K562 (cell line): ENCODE measurements at regions not wholly inside any gene's neighbourhood (a gene's known extent, or its start where the extent isn't known, plus 50 kb on each side); places are given as distances from the start of the nearest gene placed in this dataset.

Experiments
- ATAC-seq: fragments of 200-7000 bp; cut with Tn5 transposase; 3 replicates; pipeline ENCODE4 v1.9.1; 2020; ENCODE audit warnings: moderate library complexity
- BruUV-seq: library from RNA; stranded (reverse); fragments of 400-500 nt; replicated peaks from 2 replicates; lab custom pipeline; 2021; lab: Mats Ljungman, UMichigan
- CTCF ChIA-PET: fragments of 300-600 bp; formaldehyde crosslinking; extraction: SDS; loops from one replicate; lab custom pipeline; 2021; ENCODE audit warnings: low intra/inter-chr PET ratio; lab: Yijun Ruan, JAX
- POLR2A ChIA-PET: fragments of 300-600, 350-650 bp; sonication (Branson Sonifier 250); formaldehyde crosslinking; extraction: SDS; loops from one replicate; lab custom pipeline; 2021; ENCODE audit warnings: antibody characterized with exemption, inconsistent platforms; lab: Yijun Ruan, JAX
- DNase-seq, 4 experiments: peaks; one replicate each; pipeline versions ENCODE4 v3.0.0 to v3.0.0-alpha.2; 2011 to 2018; ENCODE audit warnings: low spot score in 3 of 4, mixed read lengths in 3 of 4; ENCODE audit errors: extremely low read depth in 1 of 4
- FAIRE-seq: peaks from 2 replicates; lab custom pipeline; 2011; peaks lifted over from hg19 to GRCh38; lab: Jason Lieb, UNC
- H2AFZ ChIP-seq: 2 replicates; pipeline ENCODE4 v1.6.0; 2011; ENCODE audit warnings: low read depth, low read length, control low read depth, inconsistent platforms
- H3K27ac ChIP-seq: fragments of 200-600 bp; 3 replicates; pipeline ENCODE4 v1.8.0; 2011; ENCODE audit warnings: low read depth, mild to moderate bottlenecking, control low read depth, inconsistent platforms, low read length, moderate library complexity, mixed read lengths; ENCODE audit errors: extremely low read depth
- H3K27me3 ChIP-seq, 2 experiments: fragments of 300-600 bp in 1 of 2; 2 replicates in 1 of 2; 3 replicates in 1 of 2; pipeline versions ENCODE4 v1.6.0 to v1.8.0; 2011; ENCODE audit warnings: inconsistent platforms in 2 of 2, low read length in 2 of 2, mild to moderate bottlenecking in 1 of 2, mixed read lengths in 1 of 2, moderate library complexity in 1 of 2; ENCODE audit not compliant: control insufficient read depth in 2 of 2, insufficient read depth in 2 of 2
- H3K36me3 ChIP-seq: fragments of 300-600 bp; 3 replicates; pipeline ENCODE4 v1.8.0; 2011; ENCODE audit warnings: mild to moderate bottlenecking, low read length, inconsistent platforms; ENCODE audit not compliant: control insufficient read depth, insufficient read depth
- H3K4me1 ChIP-seq, 2 experiments: fragments of 200-600 bp in 1 of 2; replicated peaks in 1 of 2; 2 replicates in 1 of 2; 3 replicates in 1 of 2; pipeline versions ENCODE4 v1.5.1 to v1.8.0; 2011; ENCODE audit warnings: inconsistent platforms in 2 of 2, low read length in 2 of 2, mild to moderate bottlenecking in 1 of 2, mixed read lengths in 1 of 2, moderate library complexity in 1 of 2; ENCODE audit not compliant: control insufficient read depth in 2 of 2, insufficient read depth in 2 of 2
- H3K4me2 ChIP-seq: 2 replicates; pipeline ENCODE4 v1.6.1; 2011; ENCODE audit warnings: low read length, control low read depth, inconsistent platforms, mixed read lengths; ENCODE audit not compliant: insufficient read depth
- H3K4me3 ChIP-seq: fragments of 200-600 bp; sonication (generic), shearing (Covaris generic); 2 replicates; pipeline ENCODE4 v1.5.1; 2016; ENCODE audit warnings: control low read depth, inconsistent platforms
- H3K79me2 ChIP-seq: fragments of 200-600 bp; 3 replicates; pipeline ENCODE4 v1.8.0; 2011; ENCODE audit warnings: low read length, inconsistent platforms; ENCODE audit not compliant: control insufficient read depth, insufficient read depth
- H3K9ac ChIP-seq, 2 experiments: 2 replicates each; pipeline versions ENCODE4 v1.6.0 to v1.6.1; 2011; ENCODE audit warnings: low read depth in 2 of 2, low read length in 2 of 2, control low read depth in 1 of 2, inconsistent platforms in 1 of 2, mild to moderate bottlenecking in 1 of 2, mixed read lengths in 1 of 2; ENCODE audit not compliant: insufficient read depth in 1 of 2
- H3K9me1 ChIP-seq: one replicate; pipeline ENCODE4 v1.6.0; 2011; ENCODE audit warnings: inconsistent platforms, mild to moderate bottlenecking, low read length, moderate library complexity; ENCODE audit not compliant: control insufficient read depth, insufficient read depth
- H3K9me3 ChIP-seq: replicated peaks from 2 replicates; pipeline ENCODE4 v1.5.1; 2011; ENCODE audit warnings: low read depth, low read length, inconsistent platforms; ENCODE audit not compliant: control insufficient read depth, insufficient read depth
- H4K20me1 ChIP-seq: replicated peaks from 2 replicates; pipeline ENCODE4 v1.6.1; 2011; ENCODE audit warnings: low read length, inconsistent platforms, mixed read lengths; ENCODE audit not compliant: control insufficient read depth, insufficient read depth
- C11orf30 ChIP-seq: fragments of 450-650 bp; IDR thresholded peaks from 2 replicates; pipeline ENCODE4 v1.6.1; 2016; ENCODE audit warnings: low read depth, mild to moderate bottlenecking
- CBX2 ChIP-seq: fragments of 200-600 bp; sonication (generic); IDR thresholded peaks from one replicate; pipeline ENCODE4 v1.6.1; 2012; ENCODE audit warnings: mild to moderate bottlenecking, low read length, inconsistent platforms; ENCODE audit not compliant: insufficient read depth, poor library complexity, severe bottlenecking
- CEBPZ ChIP-seq: fragments of 150-350 bp; IDR thresholded peaks from 2 replicates; pipeline ENCODE4 v1.6.1; 2014; ENCODE audit warnings: low read depth, mild to moderate bottlenecking, low read length, borderline replicate concordance
- CGGBP1 ChIP-seq: fragments of 250-450 bp; sonication (Bioruptor Pico); IDR thresholded peaks from 2 replicates; pipeline ENCODE4 v1.9.0; 2021; ENCODE audit warnings: mild to moderate bottlenecking
- ELK1 ChIP-seq: sonication (generic); formaldehyde crosslinking; IDR thresholded peaks from 2 replicates; pipeline ENCODE4 v1.8.1; 2022; ENCODE audit warnings: missing genetic modification reagents
- IRF9 ChIP-seq: fragments of 450-650 bp; IDR thresholded peaks from 2 replicates; pipeline ENCODE4 v1.6.1; 2016; ENCODE audit warnings: missing biosample characterization, missing genetic modification characterization
- MAFF ChIP-seq: IDR thresholded peaks from 2 replicates; pipeline ENCODE4 v1.6.1; 2012; ENCODE audit warnings: low read length, improper control_type of control experiment
- MAFG ChIP-seq: fragments of 450-650 bp; conservative IDR thresholded peaks from 2 replicates; pipeline ENCODE4 v1.6.1; 2016; ENCODE audit warnings: missing genetic modification characterization, missing compliant biosample characterization
- MAFK ChIP-seq: IDR thresholded peaks from 2 replicates; pipeline ENCODE4 v1.6.1; 2011; ENCODE audit warnings: low read length, improper control_type of control experiment
- PHB2 ChIP-seq: fragments of 450-650 bp; IDR thresholded peaks from 2 replicates; pipeline ENCODE4 v1.6.1; 2017; ENCODE audit warnings: low read depth
- RNF2 ChIP-seq: sonication (generic); IDR thresholded peaks from 2 replicates; pipeline ENCODE4 v1.6.1; 2016
- ZBTB33 ChIP-seq: sonication (generic); formaldehyde crosslinking; IDR thresholded peaks from 2 replicates; pipeline ENCODE4 v1.8.1; 2023; ENCODE audit warnings: mild to moderate bottlenecking, missing genetic modification reagents
- ZNF282 ChIP-seq: sonication (generic); formaldehyde crosslinking; IDR thresholded peaks from 2 replicates; pipeline ENCODE4 v1.8.1; 2023; ENCODE audit warnings: missing genetic modification reagents
- ZNF316 ChIP-seq: fragments of 450-650 bp; IDR thresholded peaks from 2 replicates; pipeline ENCODE4 v1.6.1; 2016
- WGBS: fragments of 100-300 bp; shearing (Covaris generic); methylation state at CpG from one replicate; pipeline ENCODE4 v1.1.6; 2016; ENCODE audit warnings: low coverage, mixed read lengths; ENCODE audit not compliant: insufficient coverage; ENCODE audit errors: missing lambda C conversion rate; 5-methylcytosine and 5-hydroxymethylcytosine counted together
- in situ Hi-C: fragments of 300-500 bp; cut with MboI; formaldehyde crosslinking; loops from 4 replicates; pipeline ENCODE4 v1.15.0; 2018; ENCODE audit warnings: inconsistent platforms, mixed read lengths
- intact Hi-C: fragments of 100-400 bp; cut with micrococcal nuclease; formaldehyde crosslinking; loops from 2 replicates; pipeline ENCODE4 v1.14.2; 2022

- TF ChIP-seq CGGBP1 (CRISPR knock-in tag) (no peak), ZNF282 (no peak), RNF2 (no peak), CBX2 (no peak)
These were observed 262.2 kb downstream of the AJAP1 start (continued) for GRCh38 chr1:4916610-4917009.

GRCh38 chr1:4915154-4915553, 260.7 kb downstream of the AJAP1 start:
- no peaks in the 10 kb centered on the region for H3K79me2 ChIP-seq
- in situ Hi-C loops (no loop called here), intact Hi-C loops (no loop called here)
- TF ChIP-seq PHB2 (no peak), CEBPZ (no peak), IRF9 (tag) (no peak), ZBTB33 (CRISPR knock-in tag) (no peak), MAFF (peak; percentile 81), ELK1 (CRISPR knock-in tag) (no peak), ZNF316 (peak; percentile 84), MAFG (tag) (peak; percentile 71), MAFK (peak; percentile 84), C11orf30 (peak; percentile 69)
- ChIA-PET CTCF (no interaction called here), POLR2A (no interaction called here)
- H3K4me2 ChIP-seq = no peak overlapping the region
- no peak overlapping the region for H3K9ac ChIP-seq
- H3K27me3 ChIP-seq = no peaks in the 10 kb centered on the region
- H2AFZ ChIP-seq = no peak overlapping the region
- 3% methylated on average over 2 of the region's 2 CpGs for WGBS
- H3K27ac ChIP-seq = no peak overlapping the region
- ATAC-seq (no peak), DNase-seq (no peak), FAIRE-seq (no peak)
- H3K36me3 ChIP-seq = no peaks in the 10 kb centered on the region
- BruUV-seq = no TSS peak
- H3K9me3 ChIP-seq = no peaks in the 10 kb centered on the region
- no peak overlapping the region for H3K4me3 ChIP-seq
- H3K4me1 ChIP-seq = no peaks in the 10 kb centered on the region
- H4K20me1 ChIP-seq = no peaks in the 10 kb centered on the region
- no peaks in the 10 kb centered on the region for H3K9me1 ChIP-seq
